H1 (cell line): ENCODE measurements at regions not wholly inside any gene's neighbourhood (a gene's known extent, or its start where the extent isn't known, plus 50 kb on each side); places are given as distances from the start of the nearest gene placed in this dataset.

ENCODE experiments used
- CHD2 ChIP-seq: IDR thresholded peaks from 2 replicates; pipeline ENCODE4 v1.6.1; 2012; ENCODE audit warnings: low read length, improper control_type of control experiment
- SIN3A ChIP-seq, 2 experiments: IDR thresholded peaks in 1 of 2; conservative IDR thresholded peaks in 1 of 2; 2 replicates each; pipeline ENCODE4 v1.6.1; 2011 to 2012; ENCODE audit warnings: low read length in 2 of 2, improper control_type of control experiment in 1 of 2, low read depth in 1 of 2, mild to moderate bottlenecking in 1 of 2
- SUZ12 ChIP-seq: fragments of 200-600 bp; sonication (generic); IDR thresholded peaks from 2 replicates; pipeline ENCODE4 v1.6.1; 2012; ENCODE audit warnings: mild to moderate bottlenecking, inconsistent platforms, low read length, moderate library complexity, mixed read lengths

- TF ChIP-seq SUZ12 (no peak), CHD2 (no peak), SIN3A (conservative IDR thresholded peaks at IDR 0.05 in 1 of 2, IDR thresholded peaks at IDR 0.05 in 1 of 2; ENCODE audit: low read depth in 1 of 2, low read length in 2 of 2) (no peak)
Observed at GRCh38 chrX:83004012-83004411, 504.1 kb upstream of the POU3F4 start (continued).
